GM23338 (cell line): ENCODE measurements at regions not wholly inside any gene's neighbourhood (a gene's known extent, or its start where the extent isn't known, plus 50 kb on each side); places are given as distances from the start of the nearest gene placed in this dataset.

Experiments used
- ATAC-seq: fragments of 200-7000 bp; cut with Tn5 transposase; 3 replicates; pipeline ENCODE4 v1.9.1; 2020
- DNase-seq: peaks from one replicate; pipeline ENCODE4 v3.0.0-alpha.2; 2015; ENCODE audit warnings: low spot score
- H2AFZ ChIP-seq: fragments of 200-600 bp; sonication (generic); 2 replicates; pipeline ENCODE4 v1.8.0; 2016; ENCODE audit warnings: antibody characterized with exemption, mild to moderate bottlenecking, moderate library complexity
- H3F3A ChIP-seq: fragments of 200-600 bp; sonication (generic); replicated peaks from 2 replicates; pipeline ENCODE4 v1.8.0; 2017; ENCODE audit warnings: antibody characterized with exemption, mixed run types, low read depth
- H3K27ac ChIP-seq: fragments of 200-600 bp; sonication (generic); 2 replicates; pipeline ENCODE4 v1.6.1; 2016; ENCODE audit warnings: low read depth
- H3K27me3 ChIP-seq: fragments of 200-600 bp; sonication (generic); 2 replicates; pipeline ENCODE4 v1.8.0; 2016; ENCODE audit warnings: mild to moderate bottlenecking, mixed run types, moderate library complexity; ENCODE audit not compliant: insufficient read depth
- H3K36me3 ChIP-seq: fragments of 200-600 bp; sonication (generic); 2 replicates; pipeline ENCODE4 v1.8.0; 2016; ENCODE audit warnings: mild to moderate bottlenecking; ENCODE audit not compliant: insufficient read depth
- H3K4me1 ChIP-seq: fragments of 200-600 bp; sonication (generic); 2 replicates; pipeline ENCODE4 v1.8.0; 2016; ENCODE audit warnings: mild to moderate bottlenecking, moderate library complexity; ENCODE audit not compliant: insufficient read depth
- H3K4me2 ChIP-seq: fragments of 200-600 bp; sonication (generic); 2 replicates; pipeline ENCODE4 v1.7.1; 2017; ENCODE audit warnings: mixed run types
- H3K4me3 ChIP-seq: fragments of 200-600 bp; sonication (generic); 2 replicates; pipeline ENCODE4 v1.6.1; 2016; ENCODE audit warnings: mixed run types
- H3K79me2 ChIP-seq: fragments of 200-600 bp; sonication (generic); replicated peaks from 2 replicates; pipeline ENCODE4 v1.8.0; 2017; ENCODE audit warnings: mild to moderate bottlenecking; ENCODE audit not compliant: insufficient read depth
- H3K9me2 ChIP-seq: fragments of 200-600 bp; sonication (generic); 2 replicates; pipeline ENCODE4 v1.8.0; 2017; ENCODE audit not compliant: insufficient read depth
- H4K20me1 ChIP-seq: fragments of 200-600 bp; sonication (generic); replicated peaks from 2 replicates; pipeline ENCODE4 v1.8.0; 2017; ENCODE audit warnings: mild to moderate bottlenecking; ENCODE audit not compliant: insufficient read depth
- H3K27ac Mint-ChIP-seq: 2 replicates; pipeline ENCODE4 v1.8.0; 2020; ENCODE audit warnings: inconsistent platforms, mild to moderate bottlenecking, moderate library complexity, mixed read lengths
- H3K27me3 Mint-ChIP-seq: 3 replicates; pipeline ENCODE4 v1.8.0; 2022; ENCODE audit warnings: low read depth, mild to moderate bottlenecking, moderate library complexity, mixed read lengths, inconsistent platforms; ENCODE audit not compliant: insufficient read depth, poor library complexity
- H3K36me3 Mint-ChIP-seq: 3 replicates; pipeline ENCODE4 v1.8.0; 2021; ENCODE audit warnings: low read depth, mild to moderate bottlenecking, inconsistent platforms, moderate library complexity, mixed read lengths
- H3K4me1 Mint-ChIP-seq: 3 replicates; pipeline ENCODE4 v1.8.0; 2020; ENCODE audit warnings: mild to moderate bottlenecking, inconsistent platforms, mixed read lengths
- H3K4me3 Mint-ChIP-seq: 3 replicates; pipeline ENCODE4 v1.8.0; 2021; ENCODE audit warnings: moderate library complexity, mild to moderate bottlenecking, inconsistent platforms, mixed read lengths
- H3K9me3 Mint-ChIP-seq: 3 replicates; pipeline ENCODE4 v1.8.0; 2020; ENCODE audit warnings: moderate library complexity, mild to moderate bottlenecking, inconsistent platforms, mixed read lengths
- CREB1 ChIP-seq: fragments of 250-450 bp; sonication (Bioruptor Pico); IDR thresholded peaks from 2 replicates; pipeline ENCODE4 v1.5.0; 2020; ENCODE audit warnings: low read depth, mild to moderate bottlenecking, moderate library complexity
- CTCF ChIP-seq, 2 experiments: fragments of 200-600 bp in 1 of 2; sonication (generic) in 1 of 2; conservative IDR thresholded peaks; 2 replicates each; pipeline versions ENCODE4 v1.5.1 to v1.6.1; 2016 to 2017; ENCODE audit warnings: antibody characterized with exemption in 2 of 2, low read depth in 2 of 2, mild to moderate bottlenecking in 2 of 2, moderate library complexity in 1 of 2
- EZH2phosphoT487 ChIP-seq: fragments of 200-600 bp; sonication (generic); IDR thresholded peaks from one replicate; pipeline ENCODE4 v1.8.1; 2018; ENCODE audit warnings: antibody characterized with exemption; ENCODE audit not compliant: unreplicated experiment
- NANOG ChIP-seq: IDR thresholded peaks from 2 replicates; pipeline ENCODE4 v1.6.1; 2016; ENCODE audit warnings: antibody characterized with exemption, borderline replicate concordance
- POLR2AphosphoS5 ChIP-seq: IDR thresholded peaks from 2 replicates; pipeline ENCODE4 v1.6.1; 2016; ENCODE audit warnings: antibody characterized with exemption, low read depth
- STAT1 ChIP-seq: IDR thresholded peaks from one replicate; pipeline ENCODE4 v1.6.1; 2016; ENCODE audit warnings: antibody characterized with exemption; ENCODE audit not compliant: unreplicated experiment
- ZNF114 ChIP-seq: fragments of 250-450 bp; sonication (Bioruptor Pico); IDR thresholded peaks from 2 replicates; pipeline ENCODE4 v1.5.0; 2020; ENCODE audit warnings: mild to moderate bottlenecking, moderate library complexity
- ZNF331 ChIP-seq: fragments of 250-450 bp; sonication (Bioruptor Pico); IDR thresholded peaks from 2 replicates; pipeline ENCODE4 v1.5.0; 2020; ENCODE audit warnings: low read depth, mild to moderate bottlenecking, moderate library complexity
- TF ChIP-seq, protein P1 (sequence below): fragments of 250-450 bp; sonication (Bioruptor Pico); IDR thresholded peaks from 2 replicates; pipeline ENCODE4 v1.5.0; 2020; ENCODE audit warnings: mild to moderate bottlenecking, moderate library complexity

DNA sequence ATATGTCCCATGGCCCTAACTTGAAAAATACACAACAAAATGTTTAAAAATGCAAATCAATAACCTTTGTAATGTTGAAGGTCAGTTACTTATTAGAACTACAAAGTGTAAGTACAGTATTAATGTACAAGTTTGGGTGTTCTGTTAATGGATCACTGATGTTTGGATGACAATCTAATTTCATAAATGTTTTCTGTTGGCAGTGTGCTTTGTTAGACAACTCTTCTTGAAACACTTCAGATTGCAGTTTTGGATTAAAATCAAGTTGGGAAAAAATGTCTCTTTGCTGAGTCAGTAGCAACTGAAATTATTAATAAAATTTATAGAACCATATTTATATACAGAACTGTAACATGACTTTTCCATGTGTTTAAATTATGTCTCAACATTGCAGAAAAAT is 1063.5 kb upstream of the PCDH9 start (continued):
- TF ChIP-seq, protein P1, sequence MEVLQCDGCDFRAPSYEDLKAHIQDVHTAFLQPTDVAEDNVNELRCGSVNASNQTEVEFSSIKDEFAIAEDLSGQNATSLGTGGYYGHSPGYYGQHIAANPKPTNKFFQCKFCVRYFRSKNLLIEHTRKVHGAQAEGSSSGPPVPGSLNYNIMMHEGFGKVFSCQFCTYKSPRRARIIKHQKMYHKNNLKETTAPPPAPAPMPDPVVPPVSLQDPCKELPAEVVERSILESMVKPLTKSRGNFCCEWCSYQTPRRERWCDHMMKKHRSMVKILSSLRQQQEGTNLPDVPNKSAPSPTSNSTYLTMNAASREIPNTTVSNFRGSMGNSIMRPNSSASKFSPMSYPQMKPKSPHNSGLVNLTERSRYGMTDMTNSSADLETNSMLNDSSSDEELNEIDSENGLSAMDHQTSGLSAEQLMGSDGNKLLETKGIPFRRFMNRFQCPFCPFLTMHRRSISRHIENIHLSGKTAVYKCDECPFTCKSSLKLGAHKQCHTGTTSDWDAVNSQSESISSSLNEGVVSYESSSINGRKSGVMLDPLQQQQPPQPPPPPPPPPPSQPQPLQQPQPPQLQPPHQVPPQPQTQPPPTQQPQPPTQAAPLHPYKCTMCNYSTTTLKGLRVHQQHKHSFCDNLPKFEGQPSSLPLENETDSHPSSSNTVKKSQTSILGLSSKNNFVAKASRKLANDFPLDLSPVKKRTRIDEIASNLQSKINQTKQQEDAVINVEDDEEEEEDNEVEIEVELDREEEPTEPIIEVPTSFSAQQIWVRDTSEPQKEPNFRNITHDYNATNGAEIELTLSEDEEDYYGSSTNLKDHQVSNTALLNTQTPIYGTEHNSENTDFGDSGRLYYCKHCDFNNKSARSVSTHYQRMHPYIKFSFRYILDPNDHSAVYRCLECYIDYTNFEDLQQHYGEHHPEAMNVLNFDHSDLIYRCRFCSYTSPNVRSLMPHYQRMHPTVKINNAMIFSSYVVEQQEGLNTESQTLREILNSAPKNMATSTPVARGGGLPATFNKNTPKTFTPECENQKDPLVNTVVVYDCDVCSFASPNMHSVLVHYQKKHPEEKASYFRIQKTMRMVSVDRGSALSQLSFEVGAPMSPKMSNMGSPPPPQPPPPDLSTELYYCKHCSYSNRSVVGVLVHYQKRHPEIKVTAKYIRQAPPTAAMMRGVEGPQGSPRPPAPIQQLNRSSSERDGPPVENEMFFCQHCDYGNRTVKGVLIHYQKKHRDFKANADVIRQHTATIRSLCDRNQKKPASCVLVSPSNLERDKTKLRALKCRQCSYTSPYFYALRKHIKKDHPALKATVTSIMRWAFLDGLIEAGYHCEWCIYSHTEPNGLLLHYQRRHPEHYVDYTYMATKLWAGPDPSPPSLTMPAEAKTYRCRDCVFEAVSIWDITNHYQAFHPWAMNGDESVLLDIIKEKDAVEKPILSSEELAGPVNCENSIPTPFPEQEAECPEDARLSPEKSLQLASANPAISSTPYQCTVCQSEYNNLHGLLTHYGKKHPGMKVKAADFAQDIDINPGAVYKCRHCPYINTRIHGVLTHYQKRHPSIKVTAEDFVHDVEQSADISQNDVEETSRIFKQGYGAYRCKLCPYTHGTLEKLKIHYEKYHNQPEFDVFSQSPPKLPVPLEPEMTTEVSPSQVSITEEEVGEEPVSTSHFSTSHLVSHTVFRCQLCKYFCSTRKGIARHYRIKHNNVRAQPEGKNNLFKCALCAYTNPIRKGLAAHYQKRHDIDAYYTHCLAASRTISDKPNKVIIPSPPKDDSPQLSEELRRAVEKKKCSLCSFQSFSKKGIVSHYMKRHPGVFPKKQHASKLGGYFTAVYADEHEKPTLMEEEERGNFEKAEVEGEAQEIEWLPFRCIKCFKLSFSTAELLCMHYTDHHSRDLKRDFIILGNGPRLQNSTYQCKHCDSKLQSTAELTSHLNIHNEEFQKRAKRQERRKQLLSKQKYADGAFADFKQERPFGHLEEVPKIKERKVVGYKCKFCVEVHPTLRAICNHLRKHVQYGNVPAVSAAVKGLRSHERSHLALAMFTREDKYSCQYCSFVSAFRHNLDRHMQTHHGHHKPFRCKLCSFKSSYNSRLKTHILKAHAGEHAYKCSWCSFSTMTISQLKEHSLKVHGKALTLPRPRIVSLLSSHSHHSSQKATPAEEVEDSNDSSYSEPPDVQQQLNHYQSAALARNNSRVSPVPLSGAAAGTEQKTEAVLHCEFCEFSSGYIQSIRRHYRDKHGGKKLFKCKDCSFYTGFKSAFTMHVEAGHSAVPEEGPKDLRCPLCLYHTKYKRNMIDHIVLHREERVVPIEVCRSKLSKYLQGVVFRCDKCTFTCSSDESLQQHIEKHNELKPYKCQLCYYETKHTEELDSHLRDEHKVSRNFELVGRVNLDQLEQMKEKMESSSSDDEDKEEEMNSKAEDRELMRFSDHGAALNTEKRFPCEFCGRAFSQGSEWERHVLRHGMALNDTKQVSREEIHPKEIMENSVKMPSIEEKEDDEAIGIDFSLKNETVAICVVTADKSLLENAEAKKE: no peak
- TF ChIP-seq EZH2phosphoT487 (no peak), ZNF331 (no peak), POLR2AphosphoS5 (no peak), STAT1 (no peak)

DNA sequence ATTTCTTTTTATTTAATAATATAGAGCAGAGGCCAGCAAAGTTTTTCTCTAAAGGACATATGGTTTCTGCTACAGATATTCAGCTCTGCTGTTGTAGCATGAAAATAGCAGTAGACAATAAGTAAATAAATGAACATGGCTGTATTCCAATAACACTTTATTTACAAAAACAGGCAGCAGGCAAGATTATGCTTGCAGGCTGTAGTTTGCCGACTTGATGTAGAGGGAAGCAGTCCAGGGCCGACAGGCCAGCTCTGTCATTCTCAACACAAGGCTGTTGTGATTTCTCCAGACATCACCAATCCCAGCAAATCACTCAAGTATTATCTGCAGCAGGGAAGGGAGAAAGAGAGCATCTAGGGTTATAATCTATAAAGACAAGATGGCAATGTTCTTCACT is 1062.5 kb upstream of the PCDH9 start:
- ATAC-seq (no peak), DNase-seq (no peak)
- H3K27ac Mint-ChIP-seq: no peak overlapping the region
- Histone ChIP-seq H3K79me2 (no peaks in the 10 kb centered on the region), H3F3A (no peaks in the 10 kb centered on the region), H3K27me3 (no peaks in the 10 kb centered on the region), H3K4me2 (no peak overlapping the region), H4K20me1 (no peaks in the 10 kb centered on the region), H3K4me1 (no peaks in the 10 kb centered on the region; the same call in 1 of the 2 replicates), H3K27ac (no peak overlapping the region), H3K36me3 (no peaks in the 10 kb centered on the region), H2AFZ (0 out of 2 replicates have a peak overlapping the region, but pooled peaks have one; percentile 34), H3K9me2 (no peaks in the 10 kb centered on the region), H3K4me3 (no peak overlapping the region)
- no peaks in the 10 kb centered on the region for H3K27me3 Mint-ChIP-seq
- H3K4me3 Mint-ChIP-seq: no peak overlapping the region
- no peaks in the 10 kb centered on the region for H3K9me3 Mint-ChIP-seq
- no peaks in the 10 kb centered on the region for H3K36me3 Mint-ChIP-seq
- no peaks in the 10 kb centered on the region for H3K4me1 Mint-ChIP-seq
- TF ChIP-seq CREB1 (no peak), CTCF (conservative IDR thresholded peaks at IDR 0.05; ENCODE audit: low read depth in 2 of 2) (no peak), ZNF331 (no peak), POLR2AphosphoS5 (no peak), NANOG (no peak), EZH2phosphoT487 (no peak), ZNF114 (no peak)
- TF ChIP-seq, protein P1: no peak
